ENCODE measurements at regions not wholly inside any gene's neighbourhood (a gene's known extent, or its start where the extent isn't known, plus 50 kb on each side); places are given as distances from the start of the nearest gene placed in this dataset.

DNA sequence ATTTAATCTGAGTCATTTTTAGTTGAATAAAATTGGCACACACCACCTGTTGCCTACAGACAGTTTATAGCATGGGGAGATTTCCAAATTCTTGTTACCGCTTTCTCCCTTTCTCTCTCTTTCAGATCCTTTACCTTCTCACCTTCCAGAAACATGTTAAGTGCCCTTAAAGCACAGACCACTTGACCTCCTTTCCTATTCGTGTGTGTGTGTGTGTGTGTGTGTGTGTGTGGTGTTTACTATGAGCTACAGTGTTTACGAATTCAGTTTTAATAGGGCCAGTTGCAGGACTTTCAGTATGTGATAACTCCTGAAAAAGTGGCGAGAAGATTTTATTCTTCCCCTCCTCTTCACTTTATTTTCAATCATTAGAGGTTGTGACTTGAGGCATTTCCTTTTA is 258.1 kb downstream of the BMP2 start:
- H2BK120ac ChIP-seq (ENCODE audit: low read depth, low read length): no peak overlapping the region
- no peak overlapping the region for H2AFZ ChIP-seq (ENCODE audit: low read length)
- H2BK5ac ChIP-seq (ENCODE audit: low read length): no peak overlapping the region
- H3K4me1 ChIP-seq (ENCODE audit: control insufficient read depth in 2 of 2, insufficient read depth in 1 of 2, low read depth in 1 of 2, low read length in 2 of 2): no peaks in the 10 kb centered on the region
- no CpG with 5 or more reads among the region's 4 CpGs for WGBS, 2 donors (ENCODE audit: extremely low coverage in 2 of 2, insufficient read length in 2 of 2, insufficient replicate concordance in 1 of 2)
- H4K91ac ChIP-seq (ENCODE audit: low read depth, low read length, poor library complexity): no peak overlapping the region
- H3K4me2 ChIP-seq (ENCODE audit: insufficient read depth, low read length, poor library complexity, severe bottlenecking): no peak overlapping the region
- H3K4ac ChIP-seq (ENCODE audit: low read length): no peak overlapping the region
- H2BK12ac ChIP-seq (ENCODE audit: low read length): no peak overlapping the region
- H3K4me3 ChIP-seq (ENCODE audit: low read length in 2 of 2): no peak overlapping the region
- no peaks in the 10 kb centered on the region for H3K36me3 ChIP-seq (replicated peaks in 1 of 2; ENCODE audit: control insufficient read depth in 2 of 2, insufficient read depth in 2 of 2, low read length in 2 of 2)
- H4K8ac ChIP-seq (ENCODE audit: low read depth, low read length): no peak overlapping the region
- H3K79me1 ChIP-seq (ENCODE audit: low read depth, low read length): no peaks in the 10 kb centered on the region
- no peak overlapping the region for H3K9ac ChIP-seq (ENCODE audit: low read depth, low read length, poor library complexity)
- no peak overlapping the region for H3K27ac ChIP-seq (replicated peaks; ENCODE audit: low read length)
- no peak overlapping the region for H3K14ac ChIP-seq (ENCODE audit: low read length)
- no peak overlapping the region for H2BK15ac ChIP-seq (ENCODE audit: low read length)
- H3K27me3 ChIP-seq (ENCODE audit: control insufficient read depth in 3 of 3, insufficient read depth in 3 of 3, low read depth in 1 of 3, low read length in 3 of 3): no peaks in the 10 kb centered on the region
- H3K18ac ChIP-seq (ENCODE audit: low read length): no peak overlapping the region
- H2AK5ac ChIP-seq (ENCODE audit: low read depth, low read length): no peak overlapping the region
- DNase-seq (ENCODE audit: low spot score): no peak
- no peak overlapping the region for H3K23ac ChIP-seq (ENCODE audit: low read depth, low read length, poor library complexity)
- H3K9me3 ChIP-seq (replicated peaks in 1 of 2; ENCODE audit: control insufficient read depth in 2 of 2, insufficient read depth in 1 of 2, low read depth in 1 of 2, low read length in 2 of 2): peaks cover 3 to 6% of the 10 kb centered on the region in 2 donors

GRCh38 chr20:7029019-7029418 is 261.5 kb downstream of the BMP2 start:
- H2AK5ac ChIP-seq (ENCODE audit: low read depth, low read length): no peak overlapping the region
- no peak overlapping the region for H3K9ac ChIP-seq (ENCODE audit: low read depth, low read length, poor library complexity)
- no CpG with 5 or more reads among the region's 4 CpGs for WGBS, 2 donors (ENCODE audit: extremely low coverage in 2 of 2, insufficient read length in 2 of 2, insufficient replicate concordance in 1 of 2)
- H2BK120ac ChIP-seq (ENCODE audit: low read depth, low read length): no peak overlapping the region
- no peak overlapping the region for H3K4ac ChIP-seq (ENCODE audit: low read length)
- H3K4me2 ChIP-seq (ENCODE audit: insufficient read depth, low read length, poor library complexity, severe bottlenecking): no peak overlapping the region
- H2BK12ac ChIP-seq (ENCODE audit: low read length): no peak overlapping the region
- no peak overlapping the region for H4K8ac ChIP-seq (ENCODE audit: low read depth, low read length)
- H3K36me3 ChIP-seq (replicated peaks in 1 of 2; ENCODE audit: control insufficient read depth in 2 of 2, insufficient read depth in 2 of 2, low read length in 2 of 2): no peaks in the 10 kb centered on the region
- no peak for DNase-seq (ENCODE audit: low spot score)
- H2BK5ac ChIP-seq (ENCODE audit: low read length): no peak overlapping the region
- no peaks in the 10 kb centered on the region for H3K79me1 ChIP-seq (ENCODE audit: low read depth, low read length)
- no peak overlapping the region for H3K23ac ChIP-seq (ENCODE audit: low read depth, low read length, poor library complexity)
- H4K91ac ChIP-seq (ENCODE audit: low read depth, low read length, poor library complexity): no peak overlapping the region
- H3K18ac ChIP-seq (ENCODE audit: low read length): no peak overlapping the region
- H3K27me3 ChIP-seq (ENCODE audit: control insufficient read depth in 3 of 3, insufficient read depth in 3 of 3, low read depth in 1 of 3, low read length in 3 of 3): no peaks in the 10 kb centered on the region
- H3K9me3 ChIP-seq (replicated peaks in 1 of 2; ENCODE audit: control insufficient read depth in 2 of 2, insufficient read depth in 1 of 2, low read depth in 1 of 2, low read length in 2 of 2): no peaks in the 10 kb centered on the region
- no peak overlapping the region for H2AFZ ChIP-seq (ENCODE audit: low read length)
- no peak overlapping the region for H2BK15ac ChIP-seq (ENCODE audit: low read length)
- H3K14ac ChIP-seq (ENCODE audit: low read length): no peak overlapping the region
- H3K4me3 ChIP-seq (ENCODE audit: low read length in 2 of 2): no peak overlapping the region
- H3K4me1 ChIP-seq (ENCODE audit: control insufficient read depth in 2 of 2, insufficient read depth in 1 of 2, low read depth in 1 of 2, low read length in 2 of 2): no peaks in the 10 kb centered on the region
- no peak overlapping the region for H3K27ac ChIP-seq (replicated peaks; ENCODE audit: low read length)

DNA sequence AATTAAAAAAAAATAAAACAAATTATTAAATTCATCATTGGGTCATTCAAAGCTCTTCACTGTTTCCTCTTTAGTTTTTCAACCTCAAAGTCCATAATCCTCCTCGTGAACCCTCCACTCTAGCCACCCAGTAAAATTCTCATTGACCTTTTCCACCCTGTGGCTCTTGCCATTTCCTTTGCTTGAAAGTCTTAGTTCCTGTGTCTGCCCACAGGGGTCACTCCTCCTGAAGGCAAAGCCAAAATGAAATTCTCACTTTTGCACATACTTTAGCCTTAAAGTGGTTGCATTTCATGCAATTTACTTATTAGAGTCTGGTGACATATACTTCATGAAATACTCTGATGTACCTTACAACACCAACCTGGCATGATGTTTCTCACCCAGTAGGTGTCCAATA is 263.7 kb downstream of the BMP2 start:
- Histone ChIP-seq H2BK120ac (ENCODE audit: low read depth, low read length) (no peak overlapping the region), H3K4ac (ENCODE audit: low read length) (no peak overlapping the region), H3K4me3 (ENCODE audit: low read length in 2 of 2) (no peak overlapping the region), H3K14ac (ENCODE audit: low read length) (no peak overlapping the region), H3K4me2 (ENCODE audit: insufficient read depth, low read length, poor library complexity, severe bottlenecking) (no peak overlapping the region), H3K4me1 (ENCODE audit: control insufficient read depth in 2 of 2, insufficient read depth in 1 of 2, low read depth in 1 of 2, low read length in 2 of 2) (peaks cover 0 to under 1% of the 10 kb centered on the region in 2 donors), H2BK15ac (ENCODE audit: low read length) (no peak overlapping the region), H3K18ac (ENCODE audit: low read length) (no peak overlapping the region), H2AFZ (ENCODE audit: low read length) (no peak overlapping the region), H2BK12ac (ENCODE audit: low read length) (no peak overlapping the region), H3K27ac (replicated peaks; ENCODE audit: low read length) (no peak overlapping the region), H2AK5ac (ENCODE audit: low read depth, low read length) (no peak overlapping the region), H3K23ac (ENCODE audit: low read depth, low read length, poor library complexity) (no peak overlapping the region), H2BK5ac (ENCODE audit: low read length) (no peak overlapping the region), H3K9me3 (replicated peaks in 1 of 2; ENCODE audit: control insufficient read depth in 2 of 2, insufficient read depth in 1 of 2, low read depth in 1 of 2, low read length in 2 of 2) (no peaks in the 10 kb centered on the region), H3K79me1 (ENCODE audit: low read depth, low read length) (no peaks in the 10 kb centered on the region), H3K9ac (ENCODE audit: low read depth, low read length, poor library complexity) (no peak overlapping the region), H3K27me3 (ENCODE audit: control insufficient read depth in 3 of 3, insufficient read depth in 3 of 3, low read depth in 1 of 3, low read length in 3 of 3) (no peaks in the 10 kb centered on the region), H4K91ac (ENCODE audit: low read depth, low read length, poor library complexity) (no peak overlapping the region), H4K8ac (ENCODE audit: low read depth, low read length) (no peak overlapping the region), H3K36me3 (replicated peaks in 1 of 2; ENCODE audit: control insufficient read depth in 2 of 2, insufficient read depth in 2 of 2, low read length in 2 of 2) (no peaks in the 10 kb centered on the region)
- DNase-seq (ENCODE audit: low spot score): no peak
- WGBS, 2 donors (ENCODE audit: extremely low coverage in 2 of 2, insufficient read length in 2 of 2, insufficient replicate concordance in 1 of 2): no CpG with 5 or more reads among the region's 1 CpG

GRCh38 chr20:7038029-7038428 is 270.5 kb downstream of the BMP2 start:
- H2BK5ac ChIP-seq (ENCODE audit: low read length): no peak overlapping the region
- H2AFZ ChIP-seq (ENCODE audit: low read length): no peak overlapping the region
- no CpG with 5 or more reads among the region's 2 CpGs for WGBS, 2 donors (ENCODE audit: extremely low coverage in 2 of 2, insufficient read length in 2 of 2, insufficient replicate concordance in 1 of 2)
- no peak overlapping the region for H2BK15ac ChIP-seq (ENCODE audit: low read length)
- no peak overlapping the region for H4K91ac ChIP-seq (ENCODE audit: low read depth, low read length, poor library complexity)
- no peaks in the 10 kb centered on the region for H3K27me3 ChIP-seq (ENCODE audit: control insufficient read depth in 3 of 3, insufficient read depth in 3 of 3, low read depth in 1 of 3, low read length in 3 of 3)
- no peak overlapping the region for H3K14ac ChIP-seq (ENCODE audit: low read length)
- H2BK12ac ChIP-seq (ENCODE audit: low read length): no peak overlapping the region
- no peak overlapping the region for H3K4me2 ChIP-seq (ENCODE audit: insufficient read depth, low read length, poor library complexity, severe bottlenecking)
- H3K4ac ChIP-seq (ENCODE audit: low read length): no peak overlapping the region
- no peak overlapping the region for H3K4me3 ChIP-seq (ENCODE audit: low read length in 2 of 2)
- H3K18ac ChIP-seq (ENCODE audit: low read length): no peak overlapping the region
- no peaks in the 10 kb centered on the region for H3K79me1 ChIP-seq (ENCODE audit: low read depth, low read length)
- no peaks in the 10 kb centered on the region for H3K36me3 ChIP-seq (replicated peaks in 1 of 2; ENCODE audit: control insufficient read depth in 2 of 2, insufficient read depth in 2 of 2, low read length in 2 of 2)
- no peak overlapping the region for H3K9ac ChIP-seq (ENCODE audit: low read depth, low read length, poor library complexity)
- peaks cover 0 to 2% of the 10 kb centered on the region in 2 donors for H3K4me1 ChIP-seq (ENCODE audit: control insufficient read depth in 2 of 2, insufficient read depth in 1 of 2, low read depth in 1 of 2, low read length in 2 of 2)
- no peak overlapping the region for H3K27ac ChIP-seq (replicated peaks; ENCODE audit: low read length)
- no peak overlapping the region for H2AK5ac ChIP-seq (ENCODE audit: low read depth, low read length)
- no peak overlapping the region for H3K23ac ChIP-seq (ENCODE audit: low read depth, low read length, poor library complexity)
- no peak for DNase-seq (ENCODE audit: low spot score)
- no peak overlapping the region for H4K8ac ChIP-seq (ENCODE audit: low read depth, low read length)
- no peak overlapping the region for H2BK120ac ChIP-seq (ENCODE audit: low read depth, low read length)
- H3K9me3 ChIP-seq (replicated peaks in 1 of 2; ENCODE audit: control insufficient read depth in 2 of 2, insufficient read depth in 1 of 2, low read depth in 1 of 2, low read length in 2 of 2): no peaks in the 10 kb centered on the region

All from neuronal stem cell (in vitro differentiated cells).